ENCODE measurements at regions not wholly inside any gene's neighbourhood (a gene's known extent, or its start where the extent isn't known, plus 50 kb on each side); places are given as distances from the start of the nearest gene placed in this dataset.

DNA sequence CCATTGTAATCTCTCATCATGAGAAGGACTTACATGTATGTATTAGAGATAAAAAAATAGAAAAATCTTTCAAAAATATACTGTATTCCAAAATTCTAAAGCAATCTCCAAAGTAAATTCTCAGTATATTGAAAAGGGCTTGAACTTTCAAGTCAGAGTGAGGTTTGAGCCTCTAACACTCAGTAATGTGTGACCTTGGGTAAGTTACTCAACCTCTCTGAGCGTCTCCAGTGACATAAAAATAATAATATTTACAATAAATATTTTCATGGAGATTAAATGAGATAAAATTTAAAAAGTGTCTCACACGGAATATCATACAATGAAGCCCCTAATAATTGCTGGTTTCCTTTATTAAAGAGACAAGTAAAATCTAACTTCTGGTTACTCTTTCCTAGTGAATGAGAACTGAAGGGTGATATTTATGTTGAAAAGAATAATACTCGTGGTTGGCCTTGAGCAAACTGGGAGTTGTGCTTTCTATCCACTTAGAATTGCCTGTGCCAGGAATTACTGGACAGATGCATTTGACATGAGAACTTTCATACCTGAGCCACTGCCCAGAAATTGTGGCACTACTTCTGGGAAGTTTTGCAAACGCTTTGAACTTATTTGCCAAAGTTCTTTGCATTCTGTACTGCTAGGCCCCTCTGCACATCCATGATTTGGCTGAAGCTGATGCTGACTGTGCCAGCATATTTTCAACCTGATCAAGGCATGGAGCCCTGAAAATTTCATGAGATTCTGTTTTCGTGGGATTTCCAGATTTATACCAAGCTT is 933.7 kb downstream of the GALC start:
- Histone ChIP-seq H3K36me3 (ENCODE audit: insufficient read depth) (no peaks in the 10 kb centered on the region), H3K4me2 (no peak overlapping the region), H3K9me2 (ENCODE audit: insufficient read depth) (no peaks in the 10 kb centered on the region), H3K27me3 (ENCODE audit: insufficient read depth) (no peaks in the 10 kb centered on the region), H3F3A (replicated peaks; ENCODE audit: low read depth) (no peaks in the 10 kb centered on the region), H3K4me3 (no peak overlapping the region), H3K79me2 (replicated peaks; ENCODE audit: insufficient read depth) (no peaks in the 10 kb centered on the region), H4K20me1 (replicated peaks; ENCODE audit: insufficient read depth) (no peaks in the 10 kb centered on the region), H3K4me1 (ENCODE audit: insufficient read depth) (peaks cover 6% of the 10 kb centered on the region; the same call in 1 of the 2 replicates), H2AFZ (no peak overlapping the region), H3K27ac (ENCODE audit: low read depth) (no peak overlapping the region)
- Mint-ChIP-seq H3K36me3 (ENCODE audit: low read depth) (no peaks in the 10 kb centered on the region), H3K4me3 (no peak overlapping the region), H3K27ac (no peak overlapping the region), H3K9me3 (no peaks in the 10 kb centered on the region), H3K27me3 (ENCODE audit: insufficient read depth, low read depth, poor library complexity) (no peaks in the 10 kb centered on the region), H3K4me1 (peaks cover 9% of the 10 kb centered on the region; the same call in 2 of the 3 replicates)
- ATAC-seq (no peak), DNase-seq (ENCODE audit: low spot score) (no peak)
- no peak for TF ChIP-seq EZH2phosphoT487 (IDR thresholded peaks at IDR 0.05; ENCODE audit: unreplicated experiment)
- no peak for TF ChIP-seq ZNF114 (CRISPR knock-in tag; IDR thresholded peaks at IDR 0.05)
- TF ChIP-seq, protein P1, sequence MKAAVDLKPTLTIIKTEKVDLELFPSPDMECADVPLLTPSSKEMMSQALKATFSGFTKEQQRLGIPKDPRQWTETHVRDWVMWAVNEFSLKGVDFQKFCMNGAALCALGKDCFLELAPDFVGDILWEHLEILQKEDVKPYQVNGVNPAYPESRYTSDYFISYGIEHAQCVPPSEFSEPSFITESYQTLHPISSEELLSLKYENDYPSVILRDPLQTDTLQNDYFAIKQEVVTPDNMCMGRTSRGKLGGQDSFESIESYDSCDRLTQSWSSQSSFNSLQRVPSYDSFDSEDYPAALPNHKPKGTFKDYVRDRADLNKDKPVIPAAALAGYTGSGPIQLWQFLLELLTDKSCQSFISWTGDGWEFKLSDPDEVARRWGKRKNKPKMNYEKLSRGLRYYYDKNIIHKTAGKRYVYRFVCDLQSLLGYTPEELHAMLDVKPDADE (IDR thresholded peaks at IDR 0.05) = no peak

DNA sequence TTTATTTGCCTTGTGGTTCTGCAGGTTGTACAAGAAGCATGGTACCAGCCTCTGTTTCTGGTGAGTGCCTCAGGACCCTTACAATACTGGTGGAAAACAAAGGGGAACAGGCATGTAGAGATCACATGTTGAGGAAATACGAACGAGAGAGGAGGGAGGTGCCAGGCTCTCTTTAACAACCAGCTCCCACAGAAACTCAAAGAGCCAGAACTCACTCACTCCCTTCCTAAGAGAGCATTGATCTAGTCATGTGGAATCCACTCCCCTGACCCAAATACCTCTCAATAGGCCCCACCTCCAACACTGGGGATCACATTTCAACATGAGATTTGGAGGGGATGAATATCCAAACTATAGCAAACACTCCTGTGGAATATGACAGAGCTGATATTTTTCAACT is 938.0 kb downstream of the GALC start:
- Histone ChIP-seq H2AFZ (peak overlapping the region; percentile 5; the same call in 1 of the 2 replicates), H3K9me2 (ENCODE audit: insufficient read depth) (no peaks in the 10 kb centered on the region), H3K27ac (ENCODE audit: low read depth) (no peak overlapping the region), H3F3A (replicated peaks; ENCODE audit: low read depth) (no peaks in the 10 kb centered on the region), H3K4me1 (ENCODE audit: insufficient read depth) (peaks cover 6% of the 10 kb centered on the region; the same call in 1 of the 2 replicates), H4K20me1 (replicated peaks; ENCODE audit: insufficient read depth) (no peaks in the 10 kb centered on the region), H3K27me3 (ENCODE audit: insufficient read depth) (no peaks in the 10 kb centered on the region), H3K79me2 (replicated peaks; ENCODE audit: insufficient read depth) (no peaks in the 10 kb centered on the region), H3K36me3 (ENCODE audit: insufficient read depth) (no peaks in the 10 kb centered on the region), H3K4me2 (no peak overlapping the region), H3K4me3 (no peak overlapping the region)
- no peak overlapping the region for H3K4me3 Mint-ChIP-seq
- peak; percentile 47 for DNase-seq (ENCODE audit: low spot score)
- peak; percentile 81 for ATAC-seq
- no peak overlapping the region for H3K27ac Mint-ChIP-seq
- H3K36me3 Mint-ChIP-seq (ENCODE audit: low read depth) = no peaks in the 10 kb centered on the region
- H3K4me1 Mint-ChIP-seq = peaks cover 9% of the 10 kb centered on the region; the same call in 2 of the 3 replicates
- TF ChIP-seq NANOG (IDR thresholded peaks at IDR 0.05; ENCODE audit: borderline replicate concordance) (no peak), EZH2 (IDR thresholded peaks at IDR 0.05; ENCODE audit: low read depth, unreplicated experiment) (no peak), EZH2phosphoT487 (IDR thresholded peaks at IDR 0.05; ENCODE audit: unreplicated experiment) (no peak), JUNB (IDR thresholded peaks at IDR 0.05; ENCODE audit: unreplicated experiment) (no peak)
- TF ChIP-seq, protein P2, sequence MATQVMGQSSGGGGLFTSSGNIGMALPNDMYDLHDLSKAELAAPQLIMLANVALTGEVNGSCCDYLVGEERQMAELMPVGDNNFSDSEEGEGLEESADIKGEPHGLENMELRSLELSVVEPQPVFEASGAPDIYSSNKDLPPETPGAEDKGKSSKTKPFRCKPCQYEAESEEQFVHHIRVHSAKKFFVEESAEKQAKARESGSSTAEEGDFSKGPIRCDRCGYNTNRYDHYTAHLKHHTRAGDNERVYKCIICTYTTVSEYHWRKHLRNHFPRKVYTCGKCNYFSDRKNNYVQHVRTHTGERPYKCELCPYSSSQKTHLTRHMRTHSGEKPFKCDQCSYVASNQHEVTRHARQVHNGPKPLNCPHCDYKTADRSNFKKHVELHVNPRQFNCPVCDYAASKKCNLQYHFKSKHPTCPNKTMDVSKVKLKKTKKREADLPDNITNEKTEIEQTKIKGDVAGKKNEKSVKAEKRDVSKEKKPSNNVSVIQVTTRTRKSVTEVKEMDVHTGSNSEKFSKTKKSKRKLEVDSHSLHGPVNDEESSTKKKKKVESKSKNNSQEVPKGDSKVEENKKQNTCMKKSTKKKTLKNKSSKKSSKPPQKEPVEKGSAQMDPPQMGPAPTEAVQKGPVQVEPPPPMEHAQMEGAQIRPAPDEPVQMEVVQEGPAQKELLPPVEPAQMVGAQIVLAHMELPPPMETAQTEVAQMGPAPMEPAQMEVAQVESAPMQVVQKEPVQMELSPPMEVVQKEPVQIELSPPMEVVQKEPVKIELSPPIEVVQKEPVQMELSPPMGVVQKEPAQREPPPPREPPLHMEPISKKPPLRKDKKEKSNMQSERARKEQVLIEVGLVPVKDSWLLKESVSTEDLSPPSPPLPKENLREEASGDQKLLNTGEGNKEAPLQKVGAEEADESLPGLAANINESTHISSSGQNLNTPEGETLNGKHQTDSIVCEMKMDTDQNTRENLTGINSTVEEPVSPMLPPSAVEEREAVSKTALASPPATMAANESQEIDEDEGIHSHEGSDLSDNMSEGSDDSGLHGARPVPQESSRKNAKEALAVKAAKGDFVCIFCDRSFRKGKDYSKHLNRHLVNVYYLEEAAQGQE (IDR thresholded peaks at IDR 0.05; ENCODE audit: unreplicated experiment) = no peak
- TF ChIP-seq, protein P3, sequence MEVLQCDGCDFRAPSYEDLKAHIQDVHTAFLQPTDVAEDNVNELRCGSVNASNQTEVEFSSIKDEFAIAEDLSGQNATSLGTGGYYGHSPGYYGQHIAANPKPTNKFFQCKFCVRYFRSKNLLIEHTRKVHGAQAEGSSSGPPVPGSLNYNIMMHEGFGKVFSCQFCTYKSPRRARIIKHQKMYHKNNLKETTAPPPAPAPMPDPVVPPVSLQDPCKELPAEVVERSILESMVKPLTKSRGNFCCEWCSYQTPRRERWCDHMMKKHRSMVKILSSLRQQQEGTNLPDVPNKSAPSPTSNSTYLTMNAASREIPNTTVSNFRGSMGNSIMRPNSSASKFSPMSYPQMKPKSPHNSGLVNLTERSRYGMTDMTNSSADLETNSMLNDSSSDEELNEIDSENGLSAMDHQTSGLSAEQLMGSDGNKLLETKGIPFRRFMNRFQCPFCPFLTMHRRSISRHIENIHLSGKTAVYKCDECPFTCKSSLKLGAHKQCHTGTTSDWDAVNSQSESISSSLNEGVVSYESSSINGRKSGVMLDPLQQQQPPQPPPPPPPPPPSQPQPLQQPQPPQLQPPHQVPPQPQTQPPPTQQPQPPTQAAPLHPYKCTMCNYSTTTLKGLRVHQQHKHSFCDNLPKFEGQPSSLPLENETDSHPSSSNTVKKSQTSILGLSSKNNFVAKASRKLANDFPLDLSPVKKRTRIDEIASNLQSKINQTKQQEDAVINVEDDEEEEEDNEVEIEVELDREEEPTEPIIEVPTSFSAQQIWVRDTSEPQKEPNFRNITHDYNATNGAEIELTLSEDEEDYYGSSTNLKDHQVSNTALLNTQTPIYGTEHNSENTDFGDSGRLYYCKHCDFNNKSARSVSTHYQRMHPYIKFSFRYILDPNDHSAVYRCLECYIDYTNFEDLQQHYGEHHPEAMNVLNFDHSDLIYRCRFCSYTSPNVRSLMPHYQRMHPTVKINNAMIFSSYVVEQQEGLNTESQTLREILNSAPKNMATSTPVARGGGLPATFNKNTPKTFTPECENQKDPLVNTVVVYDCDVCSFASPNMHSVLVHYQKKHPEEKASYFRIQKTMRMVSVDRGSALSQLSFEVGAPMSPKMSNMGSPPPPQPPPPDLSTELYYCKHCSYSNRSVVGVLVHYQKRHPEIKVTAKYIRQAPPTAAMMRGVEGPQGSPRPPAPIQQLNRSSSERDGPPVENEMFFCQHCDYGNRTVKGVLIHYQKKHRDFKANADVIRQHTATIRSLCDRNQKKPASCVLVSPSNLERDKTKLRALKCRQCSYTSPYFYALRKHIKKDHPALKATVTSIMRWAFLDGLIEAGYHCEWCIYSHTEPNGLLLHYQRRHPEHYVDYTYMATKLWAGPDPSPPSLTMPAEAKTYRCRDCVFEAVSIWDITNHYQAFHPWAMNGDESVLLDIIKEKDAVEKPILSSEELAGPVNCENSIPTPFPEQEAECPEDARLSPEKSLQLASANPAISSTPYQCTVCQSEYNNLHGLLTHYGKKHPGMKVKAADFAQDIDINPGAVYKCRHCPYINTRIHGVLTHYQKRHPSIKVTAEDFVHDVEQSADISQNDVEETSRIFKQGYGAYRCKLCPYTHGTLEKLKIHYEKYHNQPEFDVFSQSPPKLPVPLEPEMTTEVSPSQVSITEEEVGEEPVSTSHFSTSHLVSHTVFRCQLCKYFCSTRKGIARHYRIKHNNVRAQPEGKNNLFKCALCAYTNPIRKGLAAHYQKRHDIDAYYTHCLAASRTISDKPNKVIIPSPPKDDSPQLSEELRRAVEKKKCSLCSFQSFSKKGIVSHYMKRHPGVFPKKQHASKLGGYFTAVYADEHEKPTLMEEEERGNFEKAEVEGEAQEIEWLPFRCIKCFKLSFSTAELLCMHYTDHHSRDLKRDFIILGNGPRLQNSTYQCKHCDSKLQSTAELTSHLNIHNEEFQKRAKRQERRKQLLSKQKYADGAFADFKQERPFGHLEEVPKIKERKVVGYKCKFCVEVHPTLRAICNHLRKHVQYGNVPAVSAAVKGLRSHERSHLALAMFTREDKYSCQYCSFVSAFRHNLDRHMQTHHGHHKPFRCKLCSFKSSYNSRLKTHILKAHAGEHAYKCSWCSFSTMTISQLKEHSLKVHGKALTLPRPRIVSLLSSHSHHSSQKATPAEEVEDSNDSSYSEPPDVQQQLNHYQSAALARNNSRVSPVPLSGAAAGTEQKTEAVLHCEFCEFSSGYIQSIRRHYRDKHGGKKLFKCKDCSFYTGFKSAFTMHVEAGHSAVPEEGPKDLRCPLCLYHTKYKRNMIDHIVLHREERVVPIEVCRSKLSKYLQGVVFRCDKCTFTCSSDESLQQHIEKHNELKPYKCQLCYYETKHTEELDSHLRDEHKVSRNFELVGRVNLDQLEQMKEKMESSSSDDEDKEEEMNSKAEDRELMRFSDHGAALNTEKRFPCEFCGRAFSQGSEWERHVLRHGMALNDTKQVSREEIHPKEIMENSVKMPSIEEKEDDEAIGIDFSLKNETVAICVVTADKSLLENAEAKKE (CRISPR knock-in tag; IDR thresholded peaks at IDR 0.05) = no peak
- H3K9me3 Mint-ChIP-seq = no peaks in the 10 kb centered on the region
- no peaks in the 10 kb centered on the region for H3K27me3 Mint-ChIP-seq (ENCODE audit: insufficient read depth, low read depth, poor library complexity)

All from GM23338 (cell line).